Ecto neural progenitor cell (in vitro differentiated cells): ENCODE measurements at regions not wholly inside any gene's neighbourhood (a gene's known extent, or its start where the extent isn't known, plus 50 kb on each side); places are given as distances from the start of the nearest gene placed in this dataset.
"Not testable (repeated sequence)": the region's sequence is repeated elsewhere in the genome, so short reads cannot be mapped to it uniquely, and the experiment has no call there.

ENCODE experiments used
- DNase-seq: peaks from one replicate; pipeline ENCODE4 v3.0.0-alpha.2; 2018; ENCODE audit warnings: low spot score

GRCh38 chr2:196486146-196486545 lies 153.4 kb upstream of the CCDC150 start:
- no peak for DNase-seq

- DNase-seq, result no peak
Measured at GRCh38 chr2:196487417-196487816, 152.1 kb upstream of the CCDC150 start.

- no peak for DNase-seq
Measured at GRCh38 chr2:196489371-196489770, 150.1 kb upstream of the CCDC150 start.

- DNase-seq, result no peak
Measured at GRCh38 chr2:196492946-196493345, 146.6 kb upstream of the CCDC150 start.

GRCh38 chr2:196498962-196499361 lies 140.6 kb upstream of the CCDC150 start:
- no peak for DNase-seq

GRCh38 chr2:196499686-196500085 lies 139.8 kb upstream of the CCDC150 start:
- no peak for DNase-seq

GRCh38 chr2:196500686-196501431 lies 138.7 kb upstream of the CCDC150 start:
- DNase-seq, result no peak

GRCh38 chr2:196501836-196502235 lies 137.7 kb upstream of the CCDC150 start:
- no peak for DNase-seq

- no peak for DNase-seq
Measured at GRCh38 chr2:196502386-196502785, 137.1 kb upstream of the CCDC150 start.

GRCh38 chr2:196503398-196503797 lies 136.1 kb upstream of the CCDC150 start:
- no peak for DNase-seq

- no peak for DNase-seq
Measured at GRCh38 chr2:196504788-196505187, 134.7 kb upstream of the CCDC150 start.

- DNase-seq, result no peak
Measured at GRCh38 chr2:196510246-196510645, 129.3 kb upstream of the CCDC150 start.

GRCh38 chr2:196511258-196512168 lies 128.0 kb upstream of the CCDC150 start:
- no peak for DNase-seq

GRCh38 chr2:196513796-196514526 lies 125.6 kb upstream of the CCDC150 start:
- DNase-seq, result no peak

- no peak for DNase-seq
Measured at GRCh38 chr2:196514641-196515040, 124.9 kb upstream of the CCDC150 start.

GRCh38 chr2:196515051-196515450 lies 124.5 kb upstream of the CCDC150 start:
- DNase-seq, result no peak

GRCh38 chr2:196515608-196516007 lies 123.9 kb upstream of the CCDC150 start:
- DNase-seq, result no peak

- no peak for DNase-seq
Measured at GRCh38 chr2:196516564-196516963, 123.0 kb upstream of the CCDC150 start.

GRCh38 chr2:196520605-196521004 lies 118.9 kb upstream of the CCDC150 start:
- DNase-seq, result no peak

- DNase-seq, result not testable (repeated sequence)
Measured at GRCh38 chr2:196526981-196527725, 112.4 kb upstream of the CCDC150 start.

GRCh38 chr2:196528486-196529223 lies 110.9 kb upstream of the CCDC150 start:
- no peak for DNase-seq
